IPS DF 6.9 (cell line): ENCODE measurements at regions not wholly inside any gene's neighbourhood (a gene's known extent, or its start where the extent isn't known, plus 50 kb on each side); places are given as distances from the start of the nearest gene placed in this dataset.

Source experiments
- DNase-seq: peaks from one replicate; pipeline ENCODE4 v3.0.0-alpha.2; 2013; ENCODE audit warnings: low read depth, low spot score
- H3K27ac ChIP-seq: one replicate; pipeline ENCODE4 v1.5.1; 2013; ENCODE audit warnings: low read length, control low read depth
- H3K27me3 ChIP-seq: 2 replicates; pipeline ENCODE4 v1.6.1; 2013; ENCODE audit warnings: mild to moderate bottlenecking, low read length; ENCODE audit not compliant: control insufficient read depth, insufficient read depth
- H3K36me3 ChIP-seq: 2 replicates; pipeline ENCODE4 v1.6.1; 2013; ENCODE audit warnings: low read length; ENCODE audit not compliant: control insufficient read depth, insufficient read depth
- H3K4me1 ChIP-seq: 2 replicates; pipeline ENCODE4 v1.6.1; 2013; ENCODE audit warnings: low read length; ENCODE audit not compliant: control insufficient read depth, insufficient read depth
- H3K4me3 ChIP-seq: 2 replicates; pipeline ENCODE4 v1.5.1; 2013; ENCODE audit warnings: mild to moderate bottlenecking, low read length
- H3K9me3 ChIP-seq: 2 replicates; pipeline ENCODE4 v1.6.1; 2013; ENCODE audit warnings: low read length, inconsistent platforms; ENCODE audit not compliant: control insufficient read depth, insufficient read depth
- WGBS: extraction: QIAGEN DNeasy Blood & Tissue Kit; methylation state at CpG from one replicate; pipeline ENCODE4 v1.1.7; 2013; ENCODE audit warnings: mixed read lengths, missing lambda C conversion rate; ENCODE audit not compliant: insufficient read length, insufficient coverage; 5-methylcytosine and 5-hydroxymethylcytosine counted together

DNA sequence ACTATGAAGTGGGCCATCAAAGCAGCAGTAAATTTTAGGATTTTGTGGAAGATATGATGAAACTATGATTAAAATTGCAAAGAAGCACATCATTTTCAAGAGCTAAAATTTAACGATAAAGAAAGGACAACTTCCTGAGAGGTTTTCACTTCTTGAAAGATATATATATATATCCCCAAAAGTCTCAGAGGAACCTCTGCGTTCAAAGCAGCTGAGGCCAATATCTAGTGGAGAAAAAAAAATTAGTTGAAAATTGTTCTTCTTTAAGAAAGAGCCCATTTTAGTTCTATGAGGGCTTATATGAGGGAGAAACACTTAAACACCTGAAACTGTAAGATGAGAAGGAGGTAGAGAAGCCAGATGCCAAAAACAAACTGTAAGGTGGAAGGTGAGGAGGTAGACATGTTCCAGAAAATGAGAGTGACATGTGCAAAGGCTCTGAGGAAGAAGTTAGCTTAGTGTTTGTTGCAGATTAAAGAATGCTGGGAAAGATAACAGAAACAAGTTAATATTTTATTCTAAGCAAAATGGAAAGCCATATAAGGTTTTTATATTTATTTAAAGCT, 72.9 kb upstream of the VRK2 start:
- DNase-seq: no peak

DNA sequence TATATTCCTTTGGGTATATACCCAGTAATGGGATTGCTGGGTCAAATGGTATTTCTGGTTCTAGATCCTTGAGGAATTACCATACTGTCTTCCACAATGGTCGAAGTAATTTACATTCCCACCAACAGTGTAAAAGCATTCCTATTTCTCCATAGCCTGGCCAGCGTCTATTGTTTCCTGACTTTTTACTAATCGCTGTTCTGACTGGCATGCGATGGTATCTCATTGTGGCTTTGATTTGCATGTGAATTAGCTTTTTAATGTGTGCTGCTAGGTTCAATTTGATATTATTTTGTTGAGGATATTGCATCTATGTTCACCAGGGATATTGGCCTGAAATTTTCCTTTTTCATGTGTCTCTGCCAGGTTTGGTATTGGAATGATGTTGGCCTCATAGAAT, 67.4 kb upstream of the VRK2 start:
- no peaks in the 10 kb centered on the region for H3K27me3 ChIP-seq
- H3K4me3 ChIP-seq: no peak overlapping the region
- DNase-seq: no peak
- no peak overlapping the region for H3K27ac ChIP-seq
- no peaks in the 10 kb centered on the region for H3K36me3 ChIP-seq
- H3K9me3 ChIP-seq: no peaks in the 10 kb centered on the region
- H3K4me1 ChIP-seq: peaks cover 2% of the 10 kb centered on the region; the same call in 1 of the 2 replicates
- no CpG with 5 or more reads among the region's 4 CpGs for WGBS

More for the DNA sequence above, 72.9 kb upstream of the VRK2 start:
- H3K27me3 ChIP-seq: no peaks in the 10 kb centered on the region
- WGBS: no CpG with 5 or more reads among the region's 2 CpGs
- no peaks in the 10 kb centered on the region for H3K4me1 ChIP-seq
- no peak overlapping the region for H3K4me3 ChIP-seq
- H3K9me3 ChIP-seq: no peaks in the 10 kb centered on the region
- H3K27ac ChIP-seq: no peak overlapping the region
- no peaks in the 10 kb centered on the region for H3K36me3 ChIP-seq

DNA sequence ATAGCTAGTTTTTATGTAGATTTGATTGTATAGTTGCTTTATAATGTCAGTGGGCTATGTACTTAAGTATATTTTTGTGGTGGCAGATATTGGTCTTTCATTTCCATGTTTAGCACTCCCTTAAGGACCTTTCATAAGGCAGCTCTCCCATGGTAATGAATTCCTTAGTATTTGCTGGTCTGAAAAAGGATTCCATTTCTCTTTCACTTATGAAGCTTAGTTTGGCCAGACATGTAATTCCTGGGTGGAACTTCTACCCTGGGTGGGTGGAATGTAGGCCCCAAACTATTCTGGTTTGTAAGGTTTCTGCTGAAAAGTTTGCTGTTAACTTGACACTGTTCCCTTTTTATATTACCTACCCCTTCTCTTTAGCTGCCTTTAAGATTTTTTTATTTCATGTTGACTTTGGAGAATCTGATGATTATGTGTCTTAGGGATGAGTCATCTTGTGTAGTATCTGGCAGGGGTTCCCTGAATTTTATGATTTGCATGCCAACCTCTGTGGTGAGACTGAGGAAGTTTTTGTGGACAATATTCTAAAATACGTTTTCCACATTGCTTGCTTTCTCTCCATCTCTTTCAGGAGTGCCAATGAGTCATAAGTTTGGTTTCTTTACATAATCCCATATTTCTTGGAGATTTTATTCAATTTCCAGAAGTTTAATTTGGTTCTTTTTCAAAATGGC, 65.4 kb upstream of the VRK2 start:
- H3K27me3 ChIP-seq: no peaks in the 10 kb centered on the region
- WGBS: no CpG with 5 or more reads among the region's 1 CpG
- H3K9me3 ChIP-seq: no peaks in the 10 kb centered on the region
- H3K4me3 ChIP-seq: no peak overlapping the region
- no peak overlapping the region for H3K27ac ChIP-seq
- peaks cover 2% of the 10 kb centered on the region; the same call in 1 of the 2 replicates for H3K4me1 ChIP-seq
- DNase-seq: no peak
- H3K36me3 ChIP-seq: no peaks in the 10 kb centered on the region

DNA sequence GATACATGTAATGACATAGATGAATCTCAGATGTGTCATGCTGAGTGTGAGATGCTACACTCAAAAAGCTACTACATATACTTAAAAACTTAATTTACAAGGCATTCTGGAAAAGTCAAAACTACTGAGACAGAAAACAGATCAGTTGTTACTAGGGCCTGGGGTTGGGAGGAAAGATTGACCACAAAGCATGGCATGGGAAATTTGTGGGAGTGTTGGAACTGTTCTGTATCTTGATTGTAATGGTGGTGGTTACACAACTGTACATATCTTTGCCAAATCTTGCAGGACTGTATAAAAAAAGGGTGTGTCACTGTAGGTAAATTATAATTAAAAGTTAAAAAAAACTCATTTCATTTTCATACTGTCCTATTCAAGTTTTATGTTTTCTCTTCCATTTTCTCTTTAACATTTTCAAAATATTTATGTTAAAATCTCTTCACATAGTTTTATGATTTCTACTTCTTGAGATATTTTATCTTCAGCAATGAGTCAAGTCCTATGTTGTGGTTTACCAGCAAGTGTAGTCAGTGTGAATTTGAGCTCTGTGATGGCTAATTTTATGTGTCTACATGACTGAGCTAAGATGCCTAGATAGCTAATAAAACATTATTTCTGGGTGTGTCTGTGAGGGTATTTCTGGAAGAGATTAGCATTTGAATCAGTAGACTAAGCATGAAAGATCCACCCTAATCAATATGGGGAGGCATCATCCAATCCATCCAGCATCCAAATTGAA, 58.6 kb upstream of the VRK2 start:
- Histone ChIP-seq H3K27ac (no peak overlapping the region), H3K9me3 (no peaks in the 10 kb centered on the region), H3K4me3 (no peak overlapping the region), H3K36me3 (no peaks in the 10 kb centered on the region), H3K27me3 (no peaks in the 10 kb centered on the region), H3K4me1 (no peaks in the 10 kb centered on the region)
- no peak for DNase-seq

DNA sequence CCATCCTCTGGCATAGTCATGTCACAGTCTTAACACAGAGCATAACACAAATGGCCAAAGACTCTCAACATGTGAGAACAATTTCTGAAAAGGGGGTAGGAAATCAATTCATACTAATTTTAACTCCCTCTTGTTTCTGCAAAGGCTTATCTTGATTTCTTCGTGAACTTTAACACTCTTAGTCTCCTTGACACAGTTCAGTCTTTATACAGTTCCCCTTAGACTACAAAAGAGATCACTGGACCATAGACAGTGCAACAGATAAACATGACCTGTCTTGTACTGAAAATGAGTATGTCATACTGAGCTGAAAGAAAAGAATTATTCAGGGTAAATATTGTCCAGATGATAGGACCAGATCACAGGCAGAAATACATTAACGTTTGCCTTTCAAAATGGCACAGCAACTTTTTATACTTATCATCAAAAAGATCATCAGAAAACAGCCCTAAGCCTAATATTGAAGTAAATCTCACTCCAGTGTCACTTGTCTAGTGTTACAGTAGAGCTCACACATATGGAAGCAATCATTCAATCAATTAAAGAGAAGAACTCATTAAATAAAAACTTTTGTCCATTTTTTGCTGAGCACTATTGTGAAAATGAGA, 56.4 kb upstream of the VRK2 start:
- H3K9me3 ChIP-seq: no peaks in the 10 kb centered on the region
- DNase-seq: no peak
- H3K27me3 ChIP-seq: no peaks in the 10 kb centered on the region
- H3K4me1 ChIP-seq: no peaks in the 10 kb centered on the region
- no peak overlapping the region for H3K4me3 ChIP-seq
- no CpG with 5 or more reads among the region's 2 CpGs for WGBS
- no peaks in the 10 kb centered on the region for H3K36me3 ChIP-seq
- H3K27ac ChIP-seq: no peak overlapping the region
